ENCODE measurements at regions not wholly inside any gene's neighbourhood (a gene's known extent, or its start where the extent isn't known, plus 50 kb on each side); places are given as distances from the start of the nearest gene placed in this dataset.

DNA sequence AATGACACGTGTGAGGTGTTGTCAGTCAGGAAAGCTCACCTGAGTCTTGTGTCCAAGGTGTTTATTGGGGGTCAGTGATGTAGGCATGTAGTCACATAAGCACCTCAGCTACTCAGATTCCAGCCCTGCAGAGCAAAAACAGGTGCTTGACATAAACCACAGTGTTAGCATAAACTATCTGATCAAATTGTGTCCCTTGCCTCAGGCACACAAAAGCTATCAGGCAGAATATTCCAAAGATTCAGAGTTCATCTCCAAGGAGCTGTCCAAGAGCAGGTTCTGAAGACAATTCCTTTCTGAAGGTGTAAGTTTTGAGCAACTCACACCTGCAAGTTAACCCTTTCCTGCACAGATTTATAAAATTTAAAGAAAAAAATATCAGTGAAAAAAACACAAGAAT is 102.2 kb upstream of the ITGA1 start:
- no peaks in the 10 kb centered on the region for H3K4me1 Mint-ChIP-seq
- H3K36me3 Mint-ChIP-seq: no peaks in the 10 kb centered on the region
- H3K27me3 Mint-ChIP-seq: no peaks in the 10 kb centered on the region
- no peaks in the 10 kb centered on the region for H3K9me3 Mint-ChIP-seq
- no peak overlapping the region for H3K4me3 Mint-ChIP-seq
- no peak for DNase-seq
- no peak overlapping the region for H3K27ac Mint-ChIP-seq

DNA sequence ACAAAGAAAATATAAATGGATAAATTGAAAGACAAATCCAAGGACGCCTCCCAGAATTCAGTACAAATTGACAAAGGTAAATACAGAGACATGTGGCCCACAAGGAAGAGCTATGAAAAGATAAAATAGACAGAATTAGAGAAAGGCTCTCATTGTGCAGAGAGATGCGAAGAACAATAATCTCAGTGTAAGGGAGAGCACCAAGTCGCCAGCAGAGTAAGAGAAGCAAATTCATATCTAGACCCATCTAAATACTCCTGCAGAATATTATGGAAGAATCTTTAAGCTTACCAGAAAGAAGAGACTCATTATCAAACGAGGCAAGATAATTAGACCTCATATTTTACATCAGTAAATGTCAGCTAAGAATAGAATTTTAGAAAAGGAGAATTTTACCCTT is 101.7 kb upstream of the ITGA1 start:
- Mint-ChIP-seq H3K9me3 (no peaks in the 10 kb centered on the region), H3K36me3 (no peaks in the 10 kb centered on the region), H3K27ac (no peak overlapping the region), H3K4me1 (no peaks in the 10 kb centered on the region), H3K4me3 (no peak overlapping the region), H3K27me3 (no peaks in the 10 kb centered on the region)
- no peak for DNase-seq

GRCh38 chr5:52690236-52690768 is 97.4 kb upstream of the ITGA1 start:
- Mint-ChIP-seq H3K4me3 (no peak overlapping the region), H3K4me1 (peaks cover 4% of the 10 kb centered on the region), H3K9me3 (no peaks in the 10 kb centered on the region), H3K36me3 (no peaks in the 10 kb centered on the region), H3K27me3 (no peaks in the 10 kb centered on the region), H3K27ac (no peak overlapping the region)
- DNase-seq: no peak

DNA sequence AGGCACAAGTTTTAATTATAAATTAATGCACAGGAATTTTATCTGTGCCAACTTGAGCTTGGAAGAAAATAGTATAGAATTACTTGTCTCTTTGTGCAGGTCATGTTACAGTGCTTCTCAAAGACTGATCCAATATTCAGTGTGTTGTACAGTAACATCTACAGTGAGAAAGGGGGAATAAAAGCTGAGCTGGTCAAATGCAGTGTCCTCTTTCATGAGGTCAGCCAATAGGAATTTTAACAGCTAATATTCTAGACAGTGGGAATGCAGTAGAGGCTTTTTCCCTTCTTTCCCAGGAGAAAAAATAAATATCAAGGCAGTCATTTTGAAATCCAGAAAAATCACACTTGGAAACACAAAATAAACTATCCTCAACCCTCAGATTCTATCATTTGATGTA is 95.7 kb upstream of the ITGA1 start:
- Mint-ChIP-seq H3K9me3 (no peaks in the 10 kb centered on the region), H3K4me3 (no peak overlapping the region), H3K27me3 (no peaks in the 10 kb centered on the region), H3K4me1 (peaks cover 4% of the 10 kb centered on the region), H3K36me3 (no peaks in the 10 kb centered on the region), H3K27ac (no peak overlapping the region)
- no peak for DNase-seq

DNA sequence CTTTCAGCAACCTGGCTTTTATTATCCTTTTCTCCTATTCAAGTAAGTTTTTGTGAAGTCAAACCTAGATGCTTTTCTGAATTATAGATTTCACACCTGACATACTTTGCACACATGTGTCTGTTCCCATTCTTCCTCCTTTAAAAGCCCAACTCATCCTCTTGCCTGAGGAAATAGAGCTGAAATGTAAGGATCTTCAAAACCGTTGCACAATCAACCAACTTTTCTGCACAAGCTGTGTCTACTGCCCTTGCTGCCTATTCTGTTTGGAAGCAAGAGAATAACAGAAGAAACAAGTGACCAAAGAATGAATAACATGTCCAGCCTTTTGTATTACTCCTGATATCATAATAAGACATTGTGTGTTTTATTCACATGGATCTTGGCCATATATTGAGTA is 95.1 kb upstream of the ITGA1 start:
- H3K4me1 Mint-ChIP-seq: peaks cover 4% of the 10 kb centered on the region
- no peak for DNase-seq
- no peak overlapping the region for H3K4me3 Mint-ChIP-seq
- no peak overlapping the region for H3K27ac Mint-ChIP-seq
- H3K9me3 Mint-ChIP-seq: peaks cover 1% of the 10 kb centered on the region
- no peaks in the 10 kb centered on the region for H3K27me3 Mint-ChIP-seq
- no peaks in the 10 kb centered on the region for H3K36me3 Mint-ChIP-seq

DNA sequence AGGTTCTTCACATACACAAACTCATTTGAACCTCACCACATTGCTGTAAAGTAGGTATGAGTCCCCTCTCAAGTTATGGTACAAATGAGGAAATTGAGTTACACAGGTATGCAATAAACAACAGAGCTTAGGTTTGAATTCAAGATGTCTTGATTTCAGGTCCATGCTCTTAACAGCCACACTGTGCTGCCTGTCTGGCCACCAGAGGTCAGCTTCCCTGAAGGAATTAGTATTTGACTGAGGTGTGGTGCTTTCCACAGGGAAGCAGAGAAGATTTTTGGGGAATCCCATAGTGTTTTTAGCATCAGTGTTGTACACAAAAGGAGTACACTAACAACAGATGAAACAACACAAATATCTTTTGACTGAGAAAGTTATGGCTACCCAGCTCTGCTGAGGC is 94.4 kb upstream of the ITGA1 start:
- Mint-ChIP-seq H3K4me1 (peaks cover 4% of the 10 kb centered on the region), H3K27ac (no peak overlapping the region), H3K27me3 (no peaks in the 10 kb centered on the region), H3K36me3 (no peaks in the 10 kb centered on the region), H3K9me3 (peaks cover 1% of the 10 kb centered on the region), H3K4me3 (no peak overlapping the region)
- no peak for DNase-seq

DNA sequence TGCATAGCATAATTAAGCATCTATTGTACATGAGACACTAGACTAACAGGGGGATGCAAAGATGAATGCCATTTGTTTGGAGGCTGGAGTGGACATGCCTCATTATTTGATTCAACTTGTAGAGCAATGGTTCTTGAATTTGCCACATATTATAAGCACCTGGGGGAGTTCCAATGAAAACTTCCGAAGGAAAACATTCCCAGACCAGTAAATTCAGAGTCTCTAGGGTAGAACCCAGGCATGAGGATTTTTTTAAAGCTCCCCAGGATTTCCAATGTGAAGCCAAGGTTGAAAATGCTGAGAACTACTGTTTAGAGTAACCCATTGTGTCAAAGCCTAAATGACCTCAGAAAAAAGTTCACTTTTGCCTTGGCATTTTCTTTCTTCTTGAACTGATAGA is 93.9 kb upstream of the ITGA1 start:
- DNase-seq: no peak
- H3K27ac Mint-ChIP-seq: no peak overlapping the region
- no peaks in the 10 kb centered on the region for H3K27me3 Mint-ChIP-seq
- H3K4me3 Mint-ChIP-seq: no peak overlapping the region
- peaks cover 4% of the 10 kb centered on the region for H3K4me1 Mint-ChIP-seq
- H3K36me3 Mint-ChIP-seq: no peaks in the 10 kb centered on the region
- H3K9me3 Mint-ChIP-seq: peaks cover 1% of the 10 kb centered on the region

DNA sequence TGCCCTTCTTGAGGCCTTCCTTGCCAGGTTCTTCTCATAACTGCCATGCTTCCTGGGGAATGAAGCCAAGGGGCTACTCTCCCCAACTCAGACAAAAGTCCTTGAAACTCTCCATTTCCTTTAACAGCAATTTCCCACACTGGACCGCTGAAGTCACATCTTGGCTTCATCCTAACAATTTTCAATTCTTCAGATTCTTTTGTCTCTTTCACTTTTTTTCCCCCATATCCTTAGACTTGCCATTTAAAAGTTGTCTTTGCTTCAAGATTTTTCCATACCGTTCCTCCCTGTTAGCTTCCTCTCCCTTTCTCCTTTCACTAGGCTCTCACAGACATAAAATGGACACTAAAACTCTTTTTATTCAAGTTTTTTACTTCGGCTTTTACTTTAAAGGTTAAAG is 93.1 kb upstream of the ITGA1 start:
- Mint-ChIP-seq H3K4me3 (no peak overlapping the region), H3K27ac (no peak overlapping the region), H3K9me3 (peaks cover 1% of the 10 kb centered on the region), H3K4me1 (peaks cover 4% of the 10 kb centered on the region), H3K27me3 (no peaks in the 10 kb centered on the region), H3K36me3 (no peaks in the 10 kb centered on the region)
- DNase-seq: no peak

GRCh38 chr5:52702877-52703276 is 84.8 kb upstream of the ITGA1 start:
- no peak overlapping the region for H3K27ac Mint-ChIP-seq
- peaks cover 15% of the 10 kb centered on the region for H3K4me1 Mint-ChIP-seq
- no peak for DNase-seq
- H3K4me3 Mint-ChIP-seq: no peak overlapping the region
- no peaks in the 10 kb centered on the region for H3K9me3 Mint-ChIP-seq
- H3K27me3 Mint-ChIP-seq: no peaks in the 10 kb centered on the region
- H3K36me3 Mint-ChIP-seq: no peaks in the 10 kb centered on the region

DNA sequence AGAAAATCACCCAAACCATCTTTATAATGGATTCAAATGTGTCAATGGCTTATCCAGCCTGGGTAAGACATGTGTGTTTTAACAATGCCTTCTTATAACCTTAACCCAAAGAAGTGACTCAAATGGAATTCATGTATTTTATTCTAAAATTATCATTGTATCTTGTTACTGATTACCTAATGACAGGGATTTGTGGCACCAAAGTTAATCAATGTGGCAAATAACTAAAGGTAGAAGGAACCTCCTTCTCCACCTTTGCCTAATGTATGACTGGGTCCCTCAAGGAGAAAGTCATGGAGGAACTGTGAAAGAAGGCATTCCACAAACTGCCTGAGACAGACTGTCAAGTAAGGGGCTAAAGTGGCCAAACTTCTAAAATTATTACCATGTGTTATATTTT is 84.4 kb upstream of the ITGA1 start:
- H3K36me3 Mint-ChIP-seq: no peaks in the 10 kb centered on the region
- DNase-seq: no peak
- H3K27me3 Mint-ChIP-seq: no peaks in the 10 kb centered on the region
- H3K9me3 Mint-ChIP-seq: no peaks in the 10 kb centered on the region
- peaks cover 15% of the 10 kb centered on the region for H3K4me1 Mint-ChIP-seq
- no peak overlapping the region for H3K27ac Mint-ChIP-seq
- H3K4me3 Mint-ChIP-seq: no peak overlapping the region

DNA sequence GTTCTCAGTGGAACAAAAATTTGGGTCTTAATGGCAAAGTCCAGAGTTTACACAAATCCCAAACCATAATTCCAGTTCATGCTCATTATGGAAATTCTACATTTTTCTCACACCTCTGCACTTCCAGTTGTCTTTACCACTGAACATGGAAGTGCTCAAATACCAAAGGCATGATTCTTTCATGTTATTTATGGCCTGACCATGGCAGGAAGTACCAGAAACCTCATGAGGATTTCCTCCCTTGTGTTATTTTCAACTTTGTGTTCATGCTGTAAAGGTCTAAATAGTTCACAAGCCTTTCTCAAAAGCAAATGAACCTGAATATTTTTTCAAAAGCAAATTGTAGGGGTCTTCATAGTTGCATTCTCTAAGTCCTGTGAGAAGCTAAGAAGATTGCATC is 82.0 kb upstream of the ITGA1 start:
- no peak overlapping the region for H3K4me3 Mint-ChIP-seq
- H3K9me3 Mint-ChIP-seq: no peaks in the 10 kb centered on the region
- peaks cover 31% of the 10 kb centered on the region for H3K4me1 Mint-ChIP-seq

GRCh38 chr5:52706775-52707174 is 80.9 kb upstream of the ITGA1 start:
- no peak overlapping the region for H3K27ac Mint-ChIP-seq

More for the DNA sequence above, 82.0 kb upstream of the ITGA1 start:
- H3K27ac Mint-ChIP-seq: no peak overlapping the region
- no peaks in the 10 kb centered on the region for H3K27me3 Mint-ChIP-seq
- no peak for DNase-seq
- no peaks in the 10 kb centered on the region for H3K36me3 Mint-ChIP-seq

GRCh38 chr5:52707616-52708015 is 80.1 kb upstream of the ITGA1 start:
- DNase-seq: no peak
- H3K36me3 Mint-ChIP-seq: no peaks in the 10 kb centered on the region
- H3K4me1 Mint-ChIP-seq: peaks cover 37% of the 10 kb centered on the region
- H3K27ac Mint-ChIP-seq: no peak overlapping the region
- no peaks in the 10 kb centered on the region for H3K27me3 Mint-ChIP-seq
- H3K4me3 Mint-ChIP-seq: no peak overlapping the region
- H3K9me3 Mint-ChIP-seq: no peaks in the 10 kb centered on the region

More at GRCh38 chr5:52706775-52707174, 80.9 kb upstream of the ITGA1 start:
- H3K4me1 Mint-ChIP-seq: peaks cover 35% of the 10 kb centered on the region
- no peaks in the 10 kb centered on the region for H3K36me3 Mint-ChIP-seq
- no peak for DNase-seq
- H3K4me3 Mint-ChIP-seq: no peak overlapping the region
- H3K27me3 Mint-ChIP-seq: no peaks in the 10 kb centered on the region
- no peaks in the 10 kb centered on the region for H3K9me3 Mint-ChIP-seq

DNA sequence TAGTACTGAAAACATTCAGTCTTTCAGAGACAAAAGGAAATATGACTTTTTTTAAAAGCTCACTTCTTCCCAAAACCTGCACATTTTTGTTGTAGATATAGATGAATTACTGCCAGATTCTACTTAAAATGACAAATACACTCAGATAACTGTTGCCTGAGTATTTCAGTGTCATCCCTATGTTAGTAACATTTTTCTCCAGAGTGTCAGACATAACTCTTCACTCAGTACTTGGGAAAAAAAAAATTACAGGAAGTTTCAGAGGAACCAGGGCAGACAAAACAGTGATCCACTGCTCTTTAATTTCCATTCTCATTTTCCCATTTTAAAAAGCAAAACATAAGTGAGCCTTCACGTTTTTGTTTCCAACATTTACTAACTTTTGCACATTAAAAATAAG is 79.3 kb upstream of the ITGA1 start:
- Mint-ChIP-seq H3K27ac (no peak overlapping the region), H3K27me3 (no peaks in the 10 kb centered on the region), H3K4me1 (peaks cover 38% of the 10 kb centered on the region), H3K9me3 (no peaks in the 10 kb centered on the region), H3K4me3 (no peak overlapping the region), H3K36me3 (no peaks in the 10 kb centered on the region)
- DNase-seq: no peak

DNA sequence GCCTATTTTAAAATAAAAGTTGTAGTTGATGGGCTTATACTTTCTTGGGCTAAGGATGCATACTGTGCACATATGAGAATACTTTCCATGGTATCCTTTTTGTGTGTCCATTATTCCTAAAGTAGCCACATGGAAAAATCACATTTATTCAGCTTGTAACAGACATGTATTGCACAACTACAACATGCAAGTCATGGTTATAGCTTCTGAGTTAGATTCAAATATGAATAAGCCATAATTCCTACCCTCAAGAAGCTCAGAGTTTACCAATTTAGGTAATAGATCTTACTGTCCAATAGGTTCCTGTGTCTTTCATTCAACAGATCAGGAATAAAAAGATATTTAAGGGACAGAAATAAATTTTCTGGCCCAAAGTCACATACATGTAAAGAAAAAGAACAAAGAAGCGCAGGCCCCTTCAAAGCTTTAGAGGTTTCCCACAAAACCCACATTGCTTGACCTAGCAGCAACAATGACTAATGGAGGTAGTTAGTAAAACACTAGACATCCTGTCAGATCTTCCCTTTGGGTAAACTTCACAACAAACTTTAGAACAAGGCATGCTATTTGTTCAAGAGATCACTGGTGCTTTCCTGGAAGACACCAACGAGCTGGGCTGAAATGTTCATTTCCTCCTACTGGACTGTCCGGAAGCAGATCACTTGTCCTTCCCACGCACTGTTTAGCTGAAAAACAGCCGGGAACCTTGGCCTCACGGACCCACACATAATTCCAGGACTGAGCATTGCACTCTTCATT is 78.4 kb upstream of the ITGA1 start:
- H3K4me3 Mint-ChIP-seq: no peak overlapping the region
- H3K36me3 Mint-ChIP-seq: no peaks in the 10 kb centered on the region
- peaks cover 38% of the 10 kb centered on the region for H3K4me1 Mint-ChIP-seq
- H3K9me3 Mint-ChIP-seq: no peaks in the 10 kb centered on the region
- peak overlapping the region; percentile 31 for H3K27ac Mint-ChIP-seq
- H3K27me3 Mint-ChIP-seq: no peaks in the 10 kb centered on the region
- DNase-seq: no peak

GRCh38 chr5:52710310-52710971 is 77.3 kb upstream of the ITGA1 start:
- no peak for DNase-seq
- Mint-ChIP-seq H3K27me3 (no peaks in the 10 kb centered on the region), H3K36me3 (no peaks in the 10 kb centered on the region), H3K27ac (peak overlapping the region; percentile 22), H3K9me3 (no peaks in the 10 kb centered on the region), H3K4me3 (no peak overlapping the region), H3K4me1 (peaks cover 36% of the 10 kb centered on the region)
